ENCODE measurements at regions not wholly inside any gene's neighbourhood (a gene's known extent, or its start where the extent isn't known, plus 50 kb on each side); places are given as distances from the start of the nearest gene placed in this dataset.

- peak; percentile 9 for DNase-seq (ENCODE audit: low read depth)
Observed at GRCh38 chr7:118080947-118081346, 103.0 kb upstream of the LSM8 start.

GRCh38 chr7:118082506-118082905 lies 101.5 kb upstream of the LSM8 start:
- DNase-seq (ENCODE audit: low read depth) = no peak

GRCh38 chr7:118085000-118085399 lies 99.0 kb upstream of the LSM8 start:
- DNase-seq (ENCODE audit: low read depth) = no peak

- no peak for DNase-seq (ENCODE audit: low read depth)
Observed at GRCh38 chr7:118087126-118087525, 96.8 kb upstream of the LSM8 start.

- no peak for DNase-seq (ENCODE audit: low read depth)
Observed at GRCh38 chr7:118094044-118094443, 89.9 kb upstream of the LSM8 start.

- DNase-seq (ENCODE audit: low read depth) = no peak
Observed at GRCh38 chr7:118104812-118105441, 79.0 kb upstream of the LSM8 start.

GRCh38 chr7:118109607-118110006 lies 74.4 kb upstream of the LSM8 start:
- no peak for DNase-seq (ENCODE audit: low read depth)

GRCh38 chr7:118110178-118110925 lies 73.6 kb upstream of the LSM8 start:
- no peak for DNase-seq (ENCODE audit: low read depth)

GRCh38 chr7:118111347-118111746 lies 72.6 kb upstream of the LSM8 start:
- DNase-seq (ENCODE audit: low read depth) = no peak

GRCh38 chr7:118114175-118114574 lies 69.8 kb upstream of the LSM8 start:
- DNase-seq (ENCODE audit: low read depth) = no peak

GRCh38 chr7:118129041-118129795 lies 54.7 kb upstream of the LSM8 start:
- DNase-seq (ENCODE audit: low read depth) = no peak

- DNase-seq (ENCODE audit: low read depth) = no peak
Observed at GRCh38 chr7:118132764-118133163, 51.2 kb upstream of the LSM8 start.

Measured in stimulated activated CD8-positive, alpha-beta memory T cell treated with anti-CD3 and anti-CD28 coated beads, Interleukin-7, amount 100 ng/mL, for 24 hours (primary cell).